ENCODE measurements at regions not wholly inside any gene's neighbourhood (a gene's known extent, or its start where the extent isn't known, plus 50 kb on each side); places are given as distances from the start of the nearest gene placed in this dataset.
A peak's percentile ranks its signal among the peaks of the same experiment; 100 is the strongest.
"Not testable (repeated sequence)": the region's sequence is repeated elsewhere in the genome, so short reads cannot be mapped to it uniquely, and the experiment has no call there.

DNA sequence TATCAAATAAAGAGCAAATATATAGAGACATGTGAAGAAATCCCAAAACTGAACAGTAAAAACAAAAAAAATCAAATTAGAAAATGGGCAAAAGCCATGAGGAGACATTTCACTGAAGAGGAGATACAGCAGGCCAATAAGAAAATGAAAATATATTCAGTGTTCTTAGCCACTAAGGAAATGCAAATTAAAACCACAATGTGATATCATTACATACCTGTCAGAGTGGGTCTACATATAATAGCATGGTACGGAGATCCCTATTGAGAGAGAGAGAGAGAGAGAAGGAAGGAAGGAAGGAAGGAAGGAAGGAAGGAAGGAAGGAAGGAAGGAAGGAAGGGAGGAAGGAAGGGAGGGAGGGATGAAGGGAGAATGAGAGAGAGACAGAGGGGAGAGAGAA, 707.0 kb upstream of the ACTRT1 start:
- DNase-seq = no peak

DNA sequence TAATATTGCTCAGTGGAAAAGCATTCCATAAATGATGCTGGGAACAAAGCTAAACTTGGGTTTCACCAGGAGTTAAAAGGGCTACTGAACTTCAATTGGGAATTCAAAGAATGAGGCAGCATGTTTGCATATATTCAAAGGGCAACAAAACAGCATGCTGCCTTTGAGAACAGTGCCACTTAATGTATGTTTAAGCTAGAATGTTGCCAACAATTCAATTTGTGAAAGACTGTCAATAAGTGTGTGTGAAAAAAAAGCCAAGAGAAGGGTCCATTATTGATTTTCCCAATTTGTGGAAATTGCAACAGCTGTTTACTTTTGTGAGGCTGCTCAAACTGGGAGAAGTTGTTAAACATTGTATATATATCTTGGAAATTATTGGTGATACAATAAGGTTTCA, 701.9 kb upstream of the ACTRT1 start:
- DNase-seq = no peak

DNA sequence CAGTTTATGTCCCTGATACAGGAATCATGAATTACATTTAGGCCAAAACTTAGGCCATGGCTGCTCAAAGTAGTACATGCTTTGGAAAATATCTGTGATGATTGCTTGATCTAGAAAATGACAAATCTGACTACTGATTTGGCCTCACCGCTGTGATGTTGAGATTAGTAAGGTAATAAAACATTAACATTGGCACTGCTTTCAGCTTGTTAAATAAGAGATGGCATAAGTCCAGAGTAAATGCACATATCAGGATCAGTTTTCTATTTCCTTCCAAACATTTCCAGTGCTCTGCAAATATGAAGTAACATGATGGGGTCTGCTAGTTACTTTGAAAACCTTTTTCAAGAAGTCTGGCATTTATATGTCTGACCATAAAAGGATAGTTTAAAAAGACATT, 687.3 kb upstream of the ACTRT1 start:
- DNase-seq = no peak

- no peak for DNase-seq
These were observed 676.7 kb upstream of the ACTRT1 start for GRCh38 chrX:128728943-128729342.

DNA sequence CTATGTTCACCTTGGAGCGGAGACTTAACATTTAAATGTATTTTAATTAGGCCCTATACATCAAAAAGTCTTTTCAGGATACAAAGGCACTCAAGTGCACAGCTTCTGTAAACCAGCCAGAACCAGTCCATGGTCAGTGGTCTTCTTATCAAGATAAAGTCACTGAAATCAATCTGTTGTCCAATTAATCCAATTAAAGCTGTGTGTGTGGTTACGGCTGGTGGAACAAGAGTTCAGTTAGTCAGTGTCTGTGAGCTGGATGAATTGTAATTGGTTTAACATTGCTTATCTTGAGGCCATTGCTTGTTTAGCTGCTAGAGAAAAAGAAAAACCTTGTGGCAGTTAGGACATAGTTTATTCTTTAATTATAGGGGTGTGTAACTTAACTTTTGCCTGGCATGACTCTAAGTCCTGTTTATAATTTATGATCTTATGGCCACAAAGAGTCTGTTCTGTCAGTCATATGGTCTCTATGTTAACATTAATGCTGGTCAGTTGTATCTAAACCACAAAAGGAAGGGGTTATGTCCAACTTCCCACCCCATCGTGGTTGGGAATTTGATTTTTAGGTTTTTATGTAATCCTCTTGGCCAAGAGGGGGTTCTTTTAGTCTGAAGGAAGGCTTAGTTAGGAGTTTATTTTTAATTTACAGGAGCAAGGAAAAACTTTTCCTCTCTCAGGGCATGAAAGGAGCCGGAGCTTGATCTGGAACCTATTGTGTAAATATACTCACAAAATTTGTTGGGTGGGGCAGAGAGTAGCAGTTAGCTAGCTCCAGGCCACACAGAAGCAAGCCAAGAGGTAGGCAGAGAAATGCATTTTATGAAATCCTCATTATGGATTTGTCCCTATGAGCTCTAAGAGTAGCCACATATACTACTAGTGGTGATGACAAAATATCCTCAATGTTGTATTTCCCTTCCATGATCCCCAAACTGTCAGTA, 665.7 kb upstream of the ACTRT1 start:
- no peak for DNase-seq

- DNase-seq = no peak
These were observed 662.2 kb upstream of the ACTRT1 start for GRCh38 chrX:128714425-128714824.

DNA sequence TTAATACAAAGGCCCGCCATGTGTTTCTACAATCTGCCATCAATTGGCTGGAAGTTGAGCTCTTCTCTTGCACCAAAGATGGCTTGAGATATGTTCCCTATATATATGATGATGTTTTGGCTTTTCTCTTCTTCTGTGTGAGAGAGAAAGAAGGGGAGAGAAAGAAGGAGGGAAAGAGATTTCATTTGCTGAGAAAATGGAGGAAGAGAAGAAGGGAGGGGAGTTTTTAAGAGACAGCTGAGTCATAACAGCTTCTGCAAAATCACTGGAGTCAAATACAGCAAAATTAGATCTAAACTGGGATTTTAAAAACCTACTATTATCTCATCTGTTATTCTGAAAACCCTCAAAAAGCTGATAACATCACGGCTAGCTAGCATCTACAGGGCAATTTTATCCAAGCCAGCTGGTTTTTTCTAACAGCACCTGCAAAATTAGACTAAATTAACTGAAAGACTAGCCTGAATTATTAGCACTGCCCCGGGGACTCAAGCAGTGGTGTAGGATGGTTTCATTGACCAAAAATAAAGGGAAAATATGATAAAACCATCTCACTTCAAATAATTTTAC, 647.6 kb upstream of the ACTRT1 start:
- no peak for DNase-seq

- peak; percentile 85 for DNase-seq
These were observed 646.5 kb upstream of the ACTRT1 start for GRCh38 chrX:128698573-128699181.

DNA sequence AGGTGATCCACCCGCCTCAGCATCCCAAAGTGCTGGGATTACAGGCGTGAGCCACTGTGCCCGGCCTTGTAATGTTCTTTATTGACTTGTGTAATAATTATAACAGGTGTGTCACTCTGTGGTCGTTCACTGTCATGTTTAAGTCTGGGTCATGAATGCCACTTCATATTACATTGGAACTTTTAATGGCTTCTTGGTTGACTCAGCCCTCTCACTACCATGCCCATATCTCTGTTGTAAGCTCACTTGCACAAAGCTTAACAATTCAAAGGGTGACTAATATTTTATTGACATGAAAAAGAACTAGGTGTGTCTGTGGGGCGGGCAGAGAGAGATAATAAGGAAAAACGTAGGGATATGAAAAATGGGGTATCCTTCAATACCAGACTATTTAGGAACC, 639.7 kb upstream of the ACTRT1 start:
- DNase-seq = no peak

- no peak for DNase-seq
These were observed 633.2 kb upstream of the ACTRT1 start for GRCh38 chrX:128685387-128685786.

DNA sequence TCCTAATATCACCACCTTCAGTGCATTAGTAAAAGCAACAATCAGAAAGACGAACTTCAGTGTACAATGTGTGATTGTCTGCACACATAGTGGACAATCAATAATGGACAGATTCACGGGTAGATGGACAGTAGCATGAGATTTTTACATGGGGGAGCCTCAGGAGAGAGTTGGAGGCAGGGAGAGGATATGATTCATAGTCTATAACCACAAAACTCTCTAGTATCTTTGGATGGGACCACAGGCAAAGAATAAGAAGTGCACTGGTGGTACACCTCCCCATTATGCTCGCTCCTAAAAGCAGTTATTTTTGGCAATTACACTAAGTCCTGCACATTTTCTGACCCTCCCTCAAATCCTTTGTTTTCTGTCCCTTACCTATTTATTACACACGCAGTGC, 624.4 kb upstream of the ACTRT1 start:
- peak; percentile 52 for DNase-seq

GRCh38 chrX:128674326-128675086, 622.3 kb upstream of the ACTRT1 start:
- DNase-seq = not testable (repeated sequence)

GRCh38 chrX:128664211-128664610, 612.0 kb upstream of the ACTRT1 start:
- no peak for DNase-seq

GRCh38 chrX:128653524-128654060, 601.4 kb upstream of the ACTRT1 start:
- no peak for DNase-seq

DNA sequence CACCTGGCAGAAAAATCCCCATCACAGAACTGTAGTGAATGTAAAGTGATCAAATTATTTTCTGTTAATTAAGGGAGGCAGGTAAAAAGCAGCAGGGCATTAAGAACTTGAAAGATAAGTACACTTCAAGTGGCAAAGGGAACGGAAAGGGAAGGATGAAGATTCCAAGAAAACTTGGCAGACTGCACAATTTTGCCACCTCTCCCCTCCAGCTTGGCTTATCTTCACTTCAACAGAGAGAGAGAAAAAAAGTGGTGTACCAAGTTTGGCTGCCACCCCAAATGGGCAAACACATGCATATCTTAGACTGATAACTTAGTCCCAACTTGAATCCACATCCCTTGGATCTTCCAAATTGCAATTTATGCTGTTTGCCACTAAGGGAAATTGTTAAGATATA, 598.1 kb upstream of the ACTRT1 start:
- no peak for DNase-seq

DNA sequence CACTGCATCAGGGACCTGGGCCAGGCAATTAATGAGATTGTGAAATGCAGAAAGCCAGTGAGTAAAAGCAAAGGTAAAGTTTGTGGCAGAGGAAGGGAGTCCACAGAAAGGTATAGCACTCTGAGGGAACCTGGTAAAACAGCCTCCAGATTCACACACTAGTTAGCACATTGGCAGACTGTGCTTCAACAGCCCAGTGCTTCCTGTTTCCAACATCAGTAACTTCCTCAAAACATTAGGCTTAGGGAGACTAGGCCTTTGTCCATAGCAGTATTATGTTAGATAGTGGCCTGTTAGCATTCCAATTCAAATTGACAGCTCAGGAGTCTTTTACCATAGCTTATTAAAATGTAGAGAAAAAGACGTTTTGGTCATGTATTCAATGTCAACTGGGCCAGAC, 582.6 kb upstream of the ACTRT1 start:
- DNase-seq = no peak

GRCh38 chrX:128623361-128623760, 571.2 kb upstream of the ACTRT1 start:
- DNase-seq = no peak

DNA sequence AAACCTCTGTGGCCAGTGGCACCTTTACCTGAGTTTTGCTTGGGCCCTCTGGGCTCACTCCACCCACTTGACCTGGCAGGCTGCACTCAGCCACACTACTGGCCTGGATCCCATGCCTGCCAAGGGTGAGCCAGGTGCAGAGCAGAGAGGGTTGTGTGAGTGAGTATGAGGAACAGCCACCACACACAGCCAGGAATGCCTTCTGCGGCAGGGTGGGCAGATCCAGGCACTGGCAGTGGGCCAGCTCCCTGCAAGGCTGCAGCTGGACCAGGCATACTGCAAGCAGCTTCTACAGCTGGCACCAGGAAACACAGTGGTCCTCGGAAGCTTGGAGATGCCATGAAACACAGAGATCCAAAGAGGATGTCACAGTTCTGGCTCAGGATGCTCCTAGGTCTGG, 570.1 kb upstream of the ACTRT1 start:
- no peak for DNase-seq

DNA sequence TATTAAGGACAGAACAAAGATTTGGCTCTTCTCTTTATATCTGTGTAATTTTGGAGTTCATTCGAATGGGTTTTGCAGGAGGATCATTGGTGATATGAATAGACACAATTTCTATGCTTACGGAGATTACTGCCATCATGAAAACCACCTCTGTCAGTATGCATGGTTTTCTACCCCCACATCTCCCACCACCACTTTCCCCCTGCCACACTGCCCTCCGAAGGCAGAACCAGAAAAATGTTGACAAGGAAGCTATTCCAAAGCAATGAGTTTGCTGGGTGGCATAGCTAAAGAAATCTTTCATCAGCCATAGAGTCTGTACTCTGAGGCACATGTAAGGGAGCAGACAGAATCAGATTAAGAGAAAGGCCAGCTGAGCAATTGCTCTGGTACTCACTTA, 567.3 kb upstream of the ACTRT1 start:
- no peak for DNase-seq

DNA sequence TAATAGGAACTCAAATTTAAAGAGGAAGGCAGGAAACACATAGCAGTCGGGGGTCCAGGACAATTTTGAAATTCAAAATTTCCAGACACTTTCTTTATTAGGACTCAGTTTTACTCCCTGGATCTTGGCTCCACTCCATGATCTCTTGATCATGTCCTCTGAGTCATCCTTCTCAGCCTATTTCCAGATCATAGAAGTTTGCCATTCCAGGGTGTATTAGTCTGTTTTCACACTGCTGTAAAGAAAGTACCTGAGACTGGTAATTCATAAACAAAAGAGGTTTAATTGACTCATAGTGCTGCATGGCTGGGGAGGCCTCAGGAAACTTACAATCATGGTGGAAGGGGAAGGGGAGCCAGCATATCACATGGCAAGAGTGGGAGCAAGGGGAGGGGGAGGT, 564.7 kb upstream of the ACTRT1 start:
- peak; percentile 16 for DNase-seq

DNA sequence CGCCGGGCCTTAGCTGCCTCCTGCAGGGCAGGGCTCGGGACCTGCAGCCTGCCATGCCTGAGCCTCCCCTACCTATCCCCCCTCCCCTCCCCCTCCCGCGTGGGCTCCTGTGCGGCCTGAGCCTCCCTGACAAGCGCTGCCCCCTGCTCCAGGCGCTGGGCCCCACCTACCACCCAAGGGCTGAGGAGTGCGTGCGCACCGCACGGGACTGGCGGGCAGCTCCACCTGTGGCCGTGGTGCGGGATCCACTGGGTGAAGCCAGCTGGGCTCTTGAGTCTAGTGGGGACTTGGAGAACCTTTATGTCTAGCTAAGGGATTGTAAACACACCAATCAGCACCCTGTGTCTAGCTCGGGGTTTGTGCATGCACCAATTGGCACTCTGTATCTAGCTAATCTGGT, 554.6 kb upstream of the ACTRT1 start:
- DNase-seq = not testable (repeated sequence)

DNA sequence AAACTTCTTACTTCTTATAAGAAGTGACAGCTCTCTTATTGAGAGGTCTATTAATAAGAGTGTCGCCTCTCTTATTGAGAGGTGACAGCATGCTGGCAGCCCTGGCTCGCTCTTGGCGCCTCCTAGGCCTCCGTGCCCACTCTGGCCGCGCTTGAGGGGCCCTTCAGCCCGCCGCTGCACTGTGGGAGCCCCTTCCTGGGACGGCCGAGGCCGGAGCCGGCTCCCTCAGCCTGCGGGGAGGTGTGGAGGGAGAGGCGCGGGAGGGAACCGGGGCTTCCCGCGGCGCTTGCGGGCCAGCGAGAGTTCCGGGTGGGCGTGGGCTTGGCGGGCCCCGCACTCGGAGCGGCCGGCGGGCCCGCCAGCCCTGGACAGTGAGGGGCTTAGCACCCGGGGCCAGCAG, 554.2 kb upstream of the ACTRT1 start:
- not testable (repeated sequence) for DNase-seq

GRCh38 chrX:128601706-128602105, 549.5 kb upstream of the ACTRT1 start:
- no peak for DNase-seq
